HPDE6-E6E7 (cell line): ENCODE measurements at regions not wholly inside any gene's neighbourhood (a gene's known extent, or its start where the extent isn't known, plus 50 kb on each side); places are given as distances from the start of the nearest gene placed in this dataset.

Source experiments
- DNase-seq: peaks from one replicate; pipeline ENCODE4 v3.0.0; 2011; ENCODE audit warnings: missing footprints; ENCODE audit errors: extremely low spot score

- DNase-seq = peak; percentile 28
Measured at GRCh38 chr2:235170016-235170415, 218.2 kb downstream of the SH3BP4 start.

DNA sequence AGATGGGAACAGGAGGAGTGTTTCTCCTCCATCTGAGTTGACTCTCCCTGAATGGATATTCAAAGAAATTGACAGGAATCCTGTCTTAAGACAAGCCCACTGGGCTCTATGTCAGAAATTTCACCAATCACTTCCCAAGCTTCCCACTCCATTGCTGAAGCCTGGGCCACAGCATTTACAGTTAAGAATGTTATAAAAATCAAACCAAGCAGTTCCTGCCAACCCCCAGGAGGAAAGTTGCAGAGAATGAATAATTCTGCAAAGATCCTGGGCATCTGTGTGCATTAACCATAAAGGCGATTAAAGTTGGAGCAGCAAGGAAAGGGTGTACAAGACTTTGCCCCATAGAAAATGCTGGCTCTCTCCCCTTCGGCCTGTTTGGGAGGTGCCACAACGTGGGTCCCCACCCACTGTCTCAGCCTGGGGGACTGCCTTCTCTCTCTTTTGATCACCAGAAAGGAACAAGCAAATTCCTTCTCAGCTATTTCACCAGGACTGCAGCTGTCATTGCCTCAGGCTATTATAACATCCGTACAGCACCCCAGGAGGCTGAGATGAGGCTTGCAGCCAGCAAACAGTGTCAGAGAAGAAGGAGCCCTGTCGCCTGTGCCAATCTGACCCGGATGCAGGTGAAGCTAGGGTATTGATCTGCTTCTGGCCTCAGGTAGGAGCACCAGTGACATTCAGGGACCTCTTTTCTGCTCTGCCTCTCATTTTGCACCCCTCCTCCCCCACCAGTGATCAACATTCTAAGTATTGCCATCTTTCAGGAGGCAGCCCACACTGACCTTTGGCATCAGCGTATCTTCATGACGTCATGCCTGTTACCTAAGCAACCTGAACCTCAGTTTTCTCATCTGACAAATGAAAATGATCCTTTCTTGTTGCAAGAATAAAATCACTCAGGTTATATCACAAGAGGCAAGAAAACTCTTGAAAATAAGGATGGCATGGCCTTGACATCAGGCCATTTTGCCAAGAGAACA lies 219.0 kb downstream of the SH3BP4 start:
- peak; percentile 75 for DNase-seq

DNA sequence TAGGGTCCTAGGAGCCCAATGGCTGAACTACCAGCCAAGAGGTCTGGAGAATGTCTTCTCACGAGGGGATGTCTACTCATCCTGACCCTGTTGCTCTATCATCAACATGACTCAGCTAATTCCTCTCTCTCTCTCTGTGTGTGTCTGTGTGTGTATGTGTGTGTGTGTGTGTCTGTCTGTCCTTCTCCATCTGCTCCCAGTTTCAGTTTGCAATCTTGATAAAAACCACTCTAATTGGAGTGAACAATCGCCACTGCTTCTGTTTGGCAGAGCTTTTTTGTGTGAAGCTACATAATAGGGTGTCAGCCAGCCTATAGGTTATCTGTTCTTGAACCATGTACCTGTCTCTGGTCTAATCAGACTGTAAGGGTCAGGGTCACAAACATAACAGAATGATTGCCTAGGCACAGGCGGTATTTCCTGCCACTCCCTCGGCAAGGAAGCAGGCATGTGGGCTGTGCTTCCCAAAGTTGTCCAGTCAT lies 219.8 kb downstream of the SH3BP4 start:
- DNase-seq = no peak

GRCh38 chr2:235180642-235181041 lies 228.8 kb downstream of the SH3BP4 start:
- DNase-seq = no peak

DNA sequence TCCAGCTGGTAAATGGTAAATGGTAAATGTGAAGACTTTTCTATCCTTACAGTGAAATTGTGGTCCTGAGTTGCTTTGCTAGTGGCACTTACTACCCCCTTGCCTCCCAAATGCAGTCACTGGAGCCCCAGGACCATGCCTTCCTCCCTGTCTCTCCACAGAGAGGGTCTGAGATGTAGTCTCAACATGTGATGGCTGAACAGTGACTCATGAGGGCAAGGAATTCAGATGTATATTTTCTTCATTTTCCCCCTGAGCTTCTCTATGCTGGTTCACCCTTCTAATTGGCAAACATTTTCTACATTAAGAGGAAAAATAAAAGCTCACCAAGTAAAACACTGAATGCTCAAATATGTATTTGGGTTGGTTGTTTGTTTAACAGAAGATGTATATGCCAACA lies 232.0 kb downstream of the SH3BP4 start:
- no peak for DNase-seq

GRCh38 chr2:235187806-235188205 lies 236.0 kb downstream of the SH3BP4 start:
- DNase-seq = no peak

DNA sequence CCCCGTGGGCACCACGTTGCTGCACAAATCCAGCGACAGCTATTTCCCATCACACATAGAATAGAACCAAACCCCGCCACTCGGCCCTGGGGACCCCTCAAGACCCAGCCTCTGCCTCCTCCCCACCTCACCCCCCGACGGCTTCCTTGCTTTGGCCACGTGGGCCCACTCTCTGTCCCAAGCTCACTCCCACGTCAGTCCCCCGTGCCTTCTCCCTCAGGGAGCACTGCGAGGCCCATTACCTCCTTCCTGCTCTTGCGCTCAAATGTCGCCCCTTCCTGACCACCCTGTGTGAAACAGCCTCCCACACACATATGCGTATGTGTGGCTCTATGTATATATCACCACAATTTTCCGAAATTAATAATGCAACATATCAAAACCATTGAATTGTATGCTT lies 239.7 kb downstream of the SH3BP4 start:
- DNase-seq = no peak

DNA sequence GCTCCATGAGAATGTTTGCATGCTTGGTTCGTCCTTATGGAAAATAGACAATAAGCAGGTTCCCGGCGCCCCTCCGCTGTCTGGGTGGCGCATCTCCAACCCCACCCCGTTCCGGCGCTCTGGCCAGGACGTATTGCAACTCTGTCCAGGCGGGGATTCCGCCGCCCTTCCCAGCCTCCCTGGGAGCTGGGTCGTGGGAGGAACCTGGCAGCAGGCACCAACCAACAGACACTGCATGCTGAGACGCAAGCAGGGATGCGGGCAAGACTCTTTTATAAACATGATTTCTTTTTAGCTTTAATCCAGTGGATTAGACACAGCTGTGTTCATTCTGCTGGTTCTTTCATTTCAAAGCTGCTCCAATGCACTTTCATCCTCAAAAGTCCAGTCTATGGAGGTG lies 240.2 kb downstream of the SH3BP4 start:
- DNase-seq = no peak

- no peak for DNase-seq
Measured at GRCh38 chr2:235194351-235194750, 242.5 kb downstream of the SH3BP4 start.

DNA sequence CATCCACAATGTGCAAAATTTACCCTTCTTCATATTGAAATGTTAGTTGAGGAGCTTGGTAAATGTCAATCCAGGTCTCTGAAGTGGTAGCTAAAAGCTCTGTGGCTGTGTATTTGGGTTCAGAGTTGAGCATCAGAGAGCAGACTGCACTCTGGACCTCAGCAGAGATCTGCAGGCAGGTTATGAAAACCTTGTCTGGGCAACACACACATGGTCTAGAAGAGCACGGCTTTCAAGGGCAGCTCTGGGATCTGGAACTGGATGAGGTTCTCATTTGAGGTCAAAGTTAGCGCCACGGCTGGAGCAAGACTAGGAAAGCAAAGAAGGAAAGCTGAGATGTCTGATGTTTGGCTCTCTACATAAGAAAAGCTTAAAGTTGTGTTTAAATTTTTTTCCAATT lies 243.0 kb downstream of the SH3BP4 start:
- DNase-seq = no peak

DNA sequence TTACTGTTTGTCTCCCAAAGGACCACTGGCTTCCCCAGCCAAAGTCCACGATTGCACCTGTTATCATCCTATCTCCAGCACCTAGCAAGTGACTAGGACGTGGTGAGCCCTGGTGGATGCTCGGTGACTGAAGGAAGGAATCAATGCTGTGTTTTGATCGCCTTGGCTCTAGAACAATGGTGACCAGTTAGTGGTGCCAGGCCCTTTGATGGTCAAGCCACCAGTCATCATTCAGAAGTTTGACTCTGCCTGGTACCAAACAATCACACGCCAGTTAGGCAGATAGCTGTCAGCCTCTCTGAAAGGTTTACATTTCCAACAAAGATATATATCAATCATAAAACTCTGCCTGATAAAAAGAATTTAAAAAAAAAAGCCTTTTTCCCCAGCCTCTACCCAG lies 244.1 kb downstream of the SH3BP4 start:
- no peak for DNase-seq

DNA sequence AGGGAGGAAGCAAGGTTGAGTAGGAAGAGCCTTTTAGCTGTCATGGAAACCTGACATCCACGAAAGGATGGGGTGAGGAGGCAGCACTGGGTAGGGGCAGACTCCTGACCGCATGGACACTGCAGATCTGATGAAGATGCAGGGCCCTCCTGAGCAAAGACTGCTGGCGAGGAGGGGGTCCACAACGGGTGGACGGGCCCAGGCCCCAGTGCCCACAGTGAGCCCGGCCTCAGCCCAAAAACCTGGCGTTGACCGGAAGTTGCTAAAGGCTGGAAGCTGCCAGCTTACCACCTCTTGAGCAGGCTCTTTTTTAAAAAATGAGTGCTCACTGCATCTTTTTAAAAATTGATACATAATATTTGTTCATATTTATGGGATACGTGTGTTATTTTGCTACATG lies 247.3 kb downstream of the SH3BP4 start:
- DNase-seq = no peak

- DNase-seq = no peak
Measured at GRCh38 chr2:235200216-235200615, 248.4 kb downstream of the SH3BP4 start.

GRCh38 chr2:235201756-235202155 lies 249.9 kb downstream of the SH3BP4 start:
- no peak for DNase-seq

- DNase-seq = no peak
Measured at GRCh38 chr2:235204948-235205347, 253.1 kb downstream of the SH3BP4 start.

DNA sequence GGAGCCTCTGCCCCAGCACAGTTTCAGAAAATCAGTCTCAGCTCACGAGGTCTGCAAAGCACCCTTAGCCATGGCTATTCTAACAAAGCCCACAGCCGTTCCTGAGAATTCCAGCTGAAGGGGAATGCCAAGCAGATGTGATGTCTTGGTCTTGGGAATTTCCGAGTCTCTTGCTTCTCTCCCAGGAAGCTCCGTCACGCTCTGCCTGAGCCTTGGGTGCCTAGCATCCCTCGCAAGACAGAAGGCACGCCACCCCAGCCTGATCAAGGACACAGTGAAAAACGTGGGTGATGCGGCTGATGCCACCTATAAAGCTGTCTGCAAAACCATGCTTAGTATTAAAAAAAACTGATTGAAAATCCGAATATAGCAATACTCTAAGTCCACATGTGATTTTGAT lies 254.6 kb downstream of the SH3BP4 start:
- no peak for DNase-seq

- no peak for DNase-seq
Measured at GRCh38 chr2:235206980-235207579, 255.3 kb downstream of the SH3BP4 start.

- no peak for DNase-seq
Measured at GRCh38 chr2:235211056-235211455, 259.2 kb downstream of the SH3BP4 start.

- DNase-seq = no peak
Measured at GRCh38 chr2:235212501-235213158, 260.8 kb downstream of the SH3BP4 start.

DNA sequence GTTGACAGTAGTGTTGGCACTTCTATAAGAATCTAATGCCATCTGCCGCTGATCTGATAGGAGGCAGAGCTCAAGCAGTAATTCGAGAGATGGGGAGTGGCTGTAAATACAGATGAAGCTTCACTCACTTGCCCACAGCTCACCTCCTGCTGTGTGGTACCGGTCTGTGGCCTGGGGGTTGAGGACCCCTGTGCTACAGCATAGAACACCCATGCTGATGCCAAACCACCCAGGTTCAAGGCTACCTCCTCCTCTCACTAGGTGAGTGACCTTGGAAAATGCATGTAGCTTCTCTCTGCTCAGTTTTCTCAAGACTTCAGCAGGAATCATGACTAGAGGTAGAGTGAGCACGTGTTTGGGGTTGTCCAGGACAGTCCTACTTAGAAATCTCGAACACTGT lies 263.4 kb downstream of the SH3BP4 start:
- no peak for DNase-seq

DNA sequence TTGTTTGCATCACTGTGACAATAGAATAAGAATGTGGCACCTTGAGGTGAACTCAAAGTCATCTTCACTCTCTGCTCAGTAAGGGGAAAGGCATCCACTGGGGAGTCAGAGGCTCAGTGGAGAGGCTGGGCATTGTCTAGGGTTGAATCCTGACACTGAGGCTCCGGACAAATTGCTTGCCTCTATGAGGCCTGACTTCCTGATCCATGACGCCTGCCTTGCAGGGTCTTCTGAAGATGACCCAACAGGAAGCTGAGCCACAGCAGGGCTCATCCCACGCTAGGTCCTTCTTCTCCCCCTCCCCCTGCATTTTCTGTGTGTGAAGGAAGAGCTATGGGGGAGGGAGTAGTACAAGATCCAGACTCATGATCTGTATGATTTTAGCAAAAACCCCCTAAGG lies 265.1 kb downstream of the SH3BP4 start:
- no peak for DNase-seq

GRCh38 chr2:235217846-235218245 lies 266.0 kb downstream of the SH3BP4 start:
- no peak for DNase-seq
